ENCODE measurements at regions not wholly inside any gene's neighbourhood (a gene's known extent, or its start where the extent isn't known, plus 50 kb on each side); places are given as distances from the start of the nearest gene placed in this dataset.

GRCh38 chr13:111925146-111925875, 141.6 kb upstream of the SOX1 start:
- no peak for DNase-seq (ENCODE audit: low spot score)

- no peak for DNase-seq (ENCODE audit: low spot score)
Measured at GRCh38 chr13:111926501-111927180, 140.3 kb upstream of the SOX1 start.

- DNase-seq (ENCODE audit: low spot score), result no peak
Measured at GRCh38 chr13:111927181-111927540, 139.8 kb upstream of the SOX1 start.

- DNase-seq (ENCODE audit: low spot score), result no peak
Measured at GRCh38 chr13:111929036-111929616, 137.8 kb upstream of the SOX1 start.

- no peak for DNase-seq (ENCODE audit: low spot score)
Measured at GRCh38 chr13:111936267-111936925, 130.6 kb upstream of the SOX1 start.

GRCh38 chr13:111937777-111938311, 129.1 kb upstream of the SOX1 start:
- no peak for DNase-seq (ENCODE audit: low spot score)

- DNase-seq (ENCODE audit: low spot score), result no peak
Measured at GRCh38 chr13:111938741-111939665, 127.9 kb upstream of the SOX1 start.

GRCh38 chr13:111939666-111940278, 127.2 kb upstream of the SOX1 start:
- no peak for DNase-seq (ENCODE audit: low spot score)

GRCh38 chr13:111940892-111941291, 126.1 kb upstream of the SOX1 start:
- DNase-seq (ENCODE audit: low spot score), result no peak

GRCh38 chr13:111941845-111942447, 125.0 kb upstream of the SOX1 start:
- DNase-seq (ENCODE audit: low spot score), result no peak

GRCh38 chr13:111943229-111943795, 123.6 kb upstream of the SOX1 start:
- no peak for DNase-seq (ENCODE audit: low spot score)

- no peak for DNase-seq (ENCODE audit: low spot score)
Measured at GRCh38 chr13:111944171-111944583, 122.8 kb upstream of the SOX1 start.

GRCh38 chr13:111945086-111945485, 121.9 kb upstream of the SOX1 start:
- no peak for DNase-seq (ENCODE audit: low spot score)

- DNase-seq (ENCODE audit: low spot score), result no peak
Measured at GRCh38 chr13:111946214-111946613, 120.7 kb upstream of the SOX1 start.

- DNase-seq (ENCODE audit: low spot score), result no peak
Measured at GRCh38 chr13:111947026-111947810, 119.7 kb upstream of the SOX1 start.

GRCh38 chr13:111947876-111948275, 119.1 kb upstream of the SOX1 start:
- no peak for DNase-seq (ENCODE audit: low spot score)

- DNase-seq (ENCODE audit: low spot score), result no peak
Measured at GRCh38 chr13:111948281-111948680, 118.7 kb upstream of the SOX1 start.

GRCh38 chr13:111948811-111949210, 118.1 kb upstream of the SOX1 start:
- DNase-seq (ENCODE audit: low spot score), result no peak

- no peak for DNase-seq (ENCODE audit: low spot score)
Measured at GRCh38 chr13:111949311-111949710, 117.6 kb upstream of the SOX1 start.

All from kidney tubule cell (primary cell).